ENCODE measurements at regions not wholly inside any gene's neighbourhood (a gene's known extent, or its start where the extent isn't known, plus 50 kb on each side); places are given as distances from the start of the nearest gene placed in this dataset.

DNA sequence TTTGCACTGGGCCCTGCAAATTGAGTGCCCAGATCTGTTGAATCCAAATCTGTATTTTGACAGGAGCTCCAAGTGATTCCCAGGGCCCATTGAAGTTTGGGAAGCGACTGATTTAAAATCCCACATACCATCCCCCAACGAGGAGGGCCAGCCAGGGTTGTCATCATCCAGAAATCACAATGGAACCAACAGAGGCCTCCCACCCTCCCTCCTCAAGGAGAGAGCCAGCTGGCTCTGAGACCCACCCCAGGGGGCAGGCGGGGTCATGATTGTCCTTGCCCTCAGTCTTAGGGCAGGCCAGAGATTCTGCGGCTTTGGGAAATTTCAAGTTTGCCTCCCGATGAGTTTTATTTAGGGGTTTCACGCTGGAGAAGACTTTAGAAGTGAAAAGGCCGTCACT, 358.2 kb downstream of the MN1 start:
- Histone ChIP-seq H3K9me3 (ENCODE audit: insufficient read depth in 2 of 2, low read depth in 1 of 2, low read length in 1 of 2) (no peaks in the 10 kb centered on the region), H2AK5ac (ENCODE audit: low read depth, low read length) (no peak overlapping the region), H4K91ac (replicated peaks; ENCODE audit: insufficient read length, low read length) (no peak overlapping the region), H3K4ac (replicated peaks; ENCODE audit: insufficient read length, low read depth, low read length) (no peak overlapping the region), H3K56ac (replicated peaks; ENCODE audit: insufficient read length, low read depth, low read length) (no peak overlapping the region), H3K9ac (replicated peaks in 1 of 4; ENCODE audit: extremely low read depth in 1 of 4, low read depth in 3 of 4, low read length in 3 of 4) (no peak overlapping the region), H3K23ac (ENCODE audit: insufficient read length) (no peak overlapping the region), H3K23me2 (ENCODE audit: low read depth, low read length) (no peaks in the 10 kb centered on the region), H2BK12ac (ENCODE audit: low read depth, low read length) (no peak overlapping the region), H3K14ac (ENCODE audit: insufficient read length) (no peak overlapping the region), H3K27ac (ENCODE audit: low read depth, low read length) (no peak overlapping the region), H3K27me3 (replicated peaks in 1 of 4; ENCODE audit: control insufficient read depth in 3 of 4, extremely low read depth in 1 of 4, insufficient read depth in 3 of 4, low read length in 3 of 4) (no peaks in the 10 kb centered on the region), H3K36me3 (ENCODE audit: control insufficient read depth in 2 of 4, insufficient read depth in 4 of 4, low read length in 3 of 4) (no peaks in the 10 kb centered on the region), H4K8ac (ENCODE audit: extremely low read depth, insufficient read depth, low read length) (no peak overlapping the region), H2AFZ (ENCODE audit: low read length) (no peak overlapping the region), H2BK5ac (ENCODE audit: low read depth, low read length) (no peak overlapping the region), H3K79me2 (ENCODE audit: control insufficient read depth in 1 of 2, insufficient read depth in 2 of 2, low read length in 2 of 2) (no peaks in the 10 kb centered on the region), H3K79me1 (ENCODE audit: low read depth, low read length) (no peaks in the 10 kb centered on the region), H2BK20ac (ENCODE audit: low read length) (no peak overlapping the region), H2BK120ac (replicated peaks; ENCODE audit: low read depth, low read length) (no peak overlapping the region), H4K20me1 (replicated peaks in 1 of 2; ENCODE audit: control insufficient read depth in 1 of 2, insufficient read depth in 2 of 2, low read length in 2 of 2) (no peaks in the 10 kb centered on the region), H2BK15ac (ENCODE audit: low read length) (no peak overlapping the region), H4K5ac (ENCODE audit: insufficient read length, low read depth, low read length) (no peak overlapping the region), H3K4me1 (replicated peaks in 1 of 4; ENCODE audit: control insufficient read depth in 3 of 4, insufficient read depth in 4 of 4, low read length in 3 of 4) (peaks cover under 1 to 22% (median 11%) of the 10 kb centered on the region in 4 experiments), H3K4me2 (ENCODE audit: insufficient read depth in 1 of 2, low read depth in 2 of 2, low read length in 2 of 2) (peak overlapping the region in 1 of 2 experiments; percentile 32; a peak in 1 of 4 replicates), H3K18ac (ENCODE audit: extremely low read depth, low read length) (no peak overlapping the region; the same call in 1 of the 2 replicates), H3K4me3 (ENCODE audit: extremely low read depth in 1 of 4, insufficient read depth in 2 of 4, low read depth in 3 of 4, low read length in 4 of 4) (no peak overlapping the region)
- 75% methylated on average over 7 of the region's 7 CpGs; no CpG with 5 or more reads in 1 of the 2 experiments for WGBS, 2 experiments (ENCODE audit: extremely low coverage in 1 of 2, insufficient coverage in 1 of 2, insufficient read length in 1 of 2, insufficient replicate concordance in 2 of 2, low coverage in 1 of 2, low lambda C conversion rate in 2 of 2, missing lambda C conversion rate in 1 of 2)
- DNase-seq (ENCODE audit: low read depth in 1 of 2, low spot score in 2 of 2) (no peak), FAIRE-seq (no peak)
- TF ChIP-seq RXRA (IDR thresholded peaks at IDR 0.05; ENCODE audit: insufficient read depth, low read depth, low read length) (no peak), HDAC2 (IDR thresholded peaks at IDR 0.05; ENCODE audit: borderline replicate concordance in 1 of 2, low read depth in 2 of 2, low read length in 2 of 2) (no peak), SAP30 (IDR thresholded peaks at IDR 0.05; ENCODE audit: insufficient read depth, insufficient replicate concordance, low read length) (no peak), CHD2 (IDR thresholded peaks at IDR 0.05; ENCODE audit: low read length) (no peak)
- ChIA-PET POLR2A (ENCODE audit: partially characterized antibody) (no interaction called here), CTCF (ENCODE audit: partially characterized antibody) (interaction anchor here (1.5 kb wide), 1 partner anchor 9 kb away, joined by 4 read pairs; no protein-coding TSS in a partner anchor)

Measured in H1 (cell line).